SK-N-SH (cell line): ENCODE measurements at regions not wholly inside any gene's neighbourhood (a gene's known extent, or its start where the extent isn't known, plus 50 kb on each side); places are given as distances from the start of the nearest gene placed in this dataset.

Source experiments
- CTCF ChIP-seq: fragments of 200-600 bp; sonication (generic); IDR thresholded peaks from 2 replicates; pipeline ENCODE4 v1.6.1; 2017; ENCODE audit warnings: antibody characterized with exemption, mild to moderate bottlenecking, moderate library complexity
- EP300 ChIP-seq, 2 experiments: IDR thresholded peaks; 2 replicates each; pipeline versions ENCODE4 v1.4.0 to v1.6.1; 2012; ENCODE audit warnings: borderline replicate concordance in 1 of 2, low read depth in 1 of 2, low read length in 1 of 2
- EZH2phosphoT487 ChIP-seq: fragments of 200-600 bp; sonication (generic); IDR thresholded peaks from 2 replicates; pipeline ENCODE4 v1.6.1; 2017; ENCODE audit warnings: low read depth, mixed run types, mild to moderate bottlenecking, antibody characterized with exemption, moderate library complexity, borderline replicate concordance
- GABPA ChIP-seq: IDR thresholded peaks from 2 replicates; pipeline ENCODE4 v1.4.0; 2012; ENCODE audit warnings: low read depth, mild to moderate bottlenecking
- GATA2 ChIP-seq: sonication (generic); formaldehyde crosslinking; IDR thresholded peaks from 2 replicates; pipeline ENCODE4 v1.5.0; 2020; ENCODE audit warnings: mild to moderate bottlenecking, missing genetic modification reagents
- MAX ChIP-seq: IDR thresholded peaks from 2 replicates; pipeline ENCODE4 v1.4.0; 2012; ENCODE audit warnings: low read depth
- POLR2AphosphoS5 ChIP-seq: IDR thresholded peaks from 2 replicates; pipeline ENCODE4 v1.6.1; 2012; ENCODE audit warnings: low read depth, low read length
- RFX5 ChIP-seq: IDR thresholded peaks from 2 replicates; pipeline ENCODE4 v1.6.1; 2012; ENCODE audit warnings: mild to moderate bottlenecking, improper control_type of control experiment, low read length
- SMC3 ChIP-seq: IDR thresholded peaks from 2 replicates; pipeline ENCODE4 v1.6.1; 2012; ENCODE audit warnings: low read depth, low read length, improper control_type of control experiment
- TAF1 ChIP-seq: IDR thresholded peaks from 2 replicates; pipeline ENCODE4 v1.6.1; 2012; ENCODE audit warnings: low read depth, mild to moderate bottlenecking, low read length, moderate library complexity, borderline replicate concordance
- TF ChIP-seq, protein P1 (sequence below): IDR thresholded peaks from 2 replicates; pipeline ENCODE4 v1.6.1; 2012; ENCODE audit warnings: mild to moderate bottlenecking, low read depth, low read length, moderate library complexity

DNA sequence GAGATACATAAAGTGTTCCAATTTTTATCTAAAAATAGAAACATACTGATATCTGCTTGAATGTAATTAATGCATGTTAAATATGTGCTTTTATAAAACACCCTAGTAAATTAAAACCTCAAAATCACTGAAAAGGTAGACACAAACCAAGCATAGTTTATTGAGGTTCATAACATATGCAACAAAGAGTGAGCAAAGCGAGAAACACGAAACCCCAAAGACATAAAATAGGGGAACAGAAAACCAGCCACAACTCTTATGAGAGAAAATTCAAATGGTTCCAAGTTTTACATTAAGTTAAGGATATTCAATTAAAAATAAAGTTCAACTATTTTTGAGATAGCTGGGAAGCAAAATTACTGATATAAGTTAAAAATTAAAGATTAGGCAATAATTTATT, 336.4 kb upstream of the AGA start:
- TF ChIP-seq CTCF (no peak), RFX5 (no peak), MAX (no peak), GATA2 (CRISPR knock-in tag) (no peak), GABPA (no peak), TAF1 (no peak), EZH2phosphoT487 (no peak), EP300 (IDR thresholded peaks at IDR 0.05; ENCODE audit: borderline replicate concordance in 1 of 2, low read depth in 1 of 2, low read length in 1 of 2) (no peak), SMC3 (no peak), POLR2AphosphoS5 (no peak)
- TF ChIP-seq, protein P1, sequence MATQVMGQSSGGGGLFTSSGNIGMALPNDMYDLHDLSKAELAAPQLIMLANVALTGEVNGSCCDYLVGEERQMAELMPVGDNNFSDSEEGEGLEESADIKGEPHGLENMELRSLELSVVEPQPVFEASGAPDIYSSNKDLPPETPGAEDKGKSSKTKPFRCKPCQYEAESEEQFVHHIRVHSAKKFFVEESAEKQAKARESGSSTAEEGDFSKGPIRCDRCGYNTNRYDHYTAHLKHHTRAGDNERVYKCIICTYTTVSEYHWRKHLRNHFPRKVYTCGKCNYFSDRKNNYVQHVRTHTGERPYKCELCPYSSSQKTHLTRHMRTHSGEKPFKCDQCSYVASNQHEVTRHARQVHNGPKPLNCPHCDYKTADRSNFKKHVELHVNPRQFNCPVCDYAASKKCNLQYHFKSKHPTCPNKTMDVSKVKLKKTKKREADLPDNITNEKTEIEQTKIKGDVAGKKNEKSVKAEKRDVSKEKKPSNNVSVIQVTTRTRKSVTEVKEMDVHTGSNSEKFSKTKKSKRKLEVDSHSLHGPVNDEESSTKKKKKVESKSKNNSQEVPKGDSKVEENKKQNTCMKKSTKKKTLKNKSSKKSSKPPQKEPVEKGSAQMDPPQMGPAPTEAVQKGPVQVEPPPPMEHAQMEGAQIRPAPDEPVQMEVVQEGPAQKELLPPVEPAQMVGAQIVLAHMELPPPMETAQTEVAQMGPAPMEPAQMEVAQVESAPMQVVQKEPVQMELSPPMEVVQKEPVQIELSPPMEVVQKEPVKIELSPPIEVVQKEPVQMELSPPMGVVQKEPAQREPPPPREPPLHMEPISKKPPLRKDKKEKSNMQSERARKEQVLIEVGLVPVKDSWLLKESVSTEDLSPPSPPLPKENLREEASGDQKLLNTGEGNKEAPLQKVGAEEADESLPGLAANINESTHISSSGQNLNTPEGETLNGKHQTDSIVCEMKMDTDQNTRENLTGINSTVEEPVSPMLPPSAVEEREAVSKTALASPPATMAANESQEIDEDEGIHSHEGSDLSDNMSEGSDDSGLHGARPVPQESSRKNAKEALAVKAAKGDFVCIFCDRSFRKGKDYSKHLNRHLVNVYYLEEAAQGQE = no peak
